ENCODE measurements at regions not wholly inside any gene's neighbourhood (a gene's known extent, or its start where the extent isn't known, plus 50 kb on each side); places are given as distances from the start of the nearest gene placed in this dataset.

DNA sequence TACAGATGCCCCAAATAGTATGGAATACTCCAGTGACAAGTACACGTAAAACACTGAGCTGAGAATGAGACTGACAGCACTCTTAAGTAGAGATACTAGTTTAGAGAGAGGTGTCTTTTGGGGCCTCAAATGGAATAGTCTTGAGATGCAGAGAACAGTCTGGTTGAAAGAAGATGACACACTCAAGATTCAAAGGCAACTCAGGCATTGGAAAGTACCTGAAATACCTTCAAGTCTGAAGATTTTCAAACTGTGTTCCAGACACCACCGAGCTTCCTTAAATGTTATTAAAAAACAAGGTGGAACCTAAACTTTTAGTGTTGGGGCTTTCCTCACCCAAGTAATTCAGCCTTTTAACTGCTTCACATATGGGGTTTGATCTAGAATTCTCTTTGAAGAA is 437.7 kb downstream of the OMA1 start:
- H3K27ac ChIP-seq (ENCODE audit: low read depth, low read length): no peak overlapping the region
- no peak overlapping the region for H3K4me2 ChIP-seq (ENCODE audit: low read length)
- H3K4me3 ChIP-seq (ENCODE audit: insufficient read depth, low read depth, low read length): no peak overlapping the region
- no peaks in the 10 kb centered on the region for H3K36me3 ChIP-seq (ENCODE audit: insufficient read depth, low read length)
- no peak overlapping the region for H3K9ac ChIP-seq (ENCODE audit: low read length)
- H2AFZ ChIP-seq (ENCODE audit: low read depth, low read length): no peak overlapping the region
- no peak for FAIRE-seq
- no peaks in the 10 kb centered on the region for H3K79me2 ChIP-seq (ENCODE audit: insufficient read depth, low read length)
- no peak for DNase-seq (ENCODE audit: low read depth)
- TF ChIP-seq EZH2 (IDR thresholded peaks at IDR 0.05; ENCODE audit: insufficient read depth, low read length): no peak
- H3K27ac Mint-ChIP-seq (ENCODE audit: unreplicated experiment): no peak overlapping the region
- H3K36me3 Mint-ChIP-seq (ENCODE audit: low read depth, unreplicated experiment): no peaks in the 10 kb centered on the region
- H3K4me3 Mint-ChIP-seq (ENCODE audit: unreplicated experiment): no peak overlapping the region
- peaks cover 2% of the 10 kb centered on the region for H3K27me3 Mint-ChIP-seq (ENCODE audit: low read depth, unreplicated experiment)
- H3K4me1 Mint-ChIP-seq (ENCODE audit: low read depth, unreplicated experiment): no peaks in the 10 kb centered on the region
- H4K20me1 ChIP-seq (ENCODE audit: insufficient read depth, low read length): no peaks in the 10 kb centered on the region
- no peaks in the 10 kb centered on the region for H3K9me3 ChIP-seq (ENCODE audit: insufficient read depth, low read depth, low read length)
- H3K9me3 Mint-ChIP-seq (ENCODE audit: unreplicated experiment): peaks cover 1% of the 10 kb centered on the region
- H3K27me3 ChIP-seq (ENCODE audit: insufficient read depth, low read length): no peaks in the 10 kb centered on the region
- no peaks in the 10 kb centered on the region for H3K4me1 ChIP-seq (ENCODE audit: insufficient read depth, low read length)

DNA sequence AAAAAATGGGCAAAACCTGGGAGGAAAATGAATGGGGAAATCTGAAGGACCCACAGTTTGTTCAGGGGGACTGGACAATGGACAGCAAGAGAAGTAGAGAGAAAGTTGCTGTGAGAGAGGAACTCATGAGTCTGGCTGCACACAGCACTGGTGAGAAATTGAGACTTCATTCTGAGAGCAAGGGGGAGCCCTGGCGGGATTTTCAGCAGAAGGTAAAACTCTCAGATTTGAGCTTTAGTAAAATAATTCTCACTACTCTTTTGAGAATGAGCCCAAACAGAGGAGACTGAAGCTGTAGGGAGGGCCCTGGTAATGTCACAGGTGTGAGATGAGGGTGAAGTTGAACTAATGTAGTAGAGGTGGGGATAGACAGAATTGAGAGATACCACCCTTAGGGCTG is 438.6 kb downstream of the OMA1 start:
- H3K4me1 Mint-ChIP-seq (ENCODE audit: low read depth, unreplicated experiment): no peaks in the 10 kb centered on the region
- H3K9me3 ChIP-seq (ENCODE audit: insufficient read depth, low read depth, low read length): no peaks in the 10 kb centered on the region
- H3K4me2 ChIP-seq (ENCODE audit: low read length): no peak overlapping the region
- H3K27me3 ChIP-seq (ENCODE audit: insufficient read depth, low read length): no peaks in the 10 kb centered on the region
- TF ChIP-seq, protein P1, sequence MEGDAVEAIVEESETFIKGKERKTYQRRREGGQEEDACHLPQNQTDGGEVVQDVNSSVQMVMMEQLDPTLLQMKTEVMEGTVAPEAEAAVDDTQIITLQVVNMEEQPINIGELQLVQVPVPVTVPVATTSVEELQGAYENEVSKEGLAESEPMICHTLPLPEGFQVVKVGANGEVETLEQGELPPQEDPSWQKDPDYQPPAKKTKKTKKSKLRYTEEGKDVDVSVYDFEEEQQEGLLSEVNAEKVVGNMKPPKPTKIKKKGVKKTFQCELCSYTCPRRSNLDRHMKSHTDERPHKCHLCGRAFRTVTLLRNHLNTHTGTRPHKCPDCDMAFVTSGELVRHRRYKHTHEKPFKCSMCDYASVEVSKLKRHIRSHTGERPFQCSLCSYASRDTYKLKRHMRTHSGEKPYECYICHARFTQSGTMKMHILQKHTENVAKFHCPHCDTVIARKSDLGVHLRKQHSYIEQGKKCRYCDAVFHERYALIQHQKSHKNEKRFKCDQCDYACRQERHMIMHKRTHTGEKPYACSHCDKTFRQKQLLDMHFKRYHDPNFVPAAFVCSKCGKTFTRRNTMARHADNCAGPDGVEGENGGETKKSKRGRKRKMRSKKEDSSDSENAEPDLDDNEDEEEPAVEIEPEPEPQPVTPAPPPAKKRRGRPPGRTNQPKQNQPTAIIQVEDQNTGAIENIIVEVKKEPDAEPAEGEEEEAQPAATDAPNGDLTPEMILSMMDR (IDR thresholded peaks at IDR 0.05; ENCODE audit: insufficient read depth, low read depth, low read length): no peak
- no peak for TF ChIP-seq EZH2 (IDR thresholded peaks at IDR 0.05; ENCODE audit: insufficient read depth, low read length)
- H3K9me3 Mint-ChIP-seq (ENCODE audit: unreplicated experiment): peaks cover 1% of the 10 kb centered on the region
- H3K27ac Mint-ChIP-seq (ENCODE audit: unreplicated experiment): no peak overlapping the region
- H3K36me3 ChIP-seq (ENCODE audit: insufficient read depth, low read length): no peaks in the 10 kb centered on the region
- H3K4me3 ChIP-seq (ENCODE audit: insufficient read depth, low read depth, low read length): no peak overlapping the region
- no peak overlapping the region for H3K4me3 Mint-ChIP-seq (ENCODE audit: unreplicated experiment)
- FAIRE-seq (no peak), DNase-seq (ENCODE audit: low read depth) (no peak)
- H2AFZ ChIP-seq (ENCODE audit: low read depth, low read length): no peak overlapping the region
- H3K9ac ChIP-seq (ENCODE audit: low read length): no peak overlapping the region
- H3K79me2 ChIP-seq (ENCODE audit: insufficient read depth, low read length): no peaks in the 10 kb centered on the region
- no peak overlapping the region for H3K27ac ChIP-seq (ENCODE audit: low read depth, low read length)
- no peaks in the 10 kb centered on the region for H4K20me1 ChIP-seq (ENCODE audit: insufficient read depth, low read length)
- no peaks in the 10 kb centered on the region for H3K36me3 Mint-ChIP-seq (ENCODE audit: low read depth, unreplicated experiment)
- H3K4me1 ChIP-seq (ENCODE audit: insufficient read depth, low read length): no peaks in the 10 kb centered on the region
- H3K27me3 Mint-ChIP-seq (ENCODE audit: low read depth, unreplicated experiment): peaks cover 2% of the 10 kb centered on the region

DNA sequence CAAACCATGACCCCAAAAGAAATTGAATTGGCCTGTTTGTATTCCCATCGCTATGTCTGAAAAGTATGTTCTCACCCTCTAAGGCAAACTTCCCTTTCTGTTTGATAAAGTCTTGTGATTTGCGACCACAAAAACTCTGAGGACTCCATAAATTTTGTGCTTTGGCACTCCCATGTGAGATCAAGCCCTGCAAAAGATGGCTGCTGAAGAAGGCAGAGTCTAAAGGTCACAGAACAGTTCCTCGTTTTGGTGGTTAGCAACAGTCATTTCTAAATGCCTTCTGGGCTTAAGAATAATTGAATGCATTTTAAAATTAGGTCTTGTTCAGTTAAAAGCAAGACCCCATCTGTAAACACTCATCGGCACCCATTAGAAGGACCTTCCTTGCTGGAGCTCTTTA is 441.6 kb downstream of the OMA1 start:
- H3K36me3 Mint-ChIP-seq (ENCODE audit: low read depth, unreplicated experiment): no peaks in the 10 kb centered on the region
- FAIRE-seq: no peak

More for the DNA sequence above, 441.6 kb downstream of the OMA1 start:
- Mint-ChIP-seq H3K4me3 (ENCODE audit: unreplicated experiment) (no peak overlapping the region), H3K9me3 (ENCODE audit: unreplicated experiment) (no peaks in the 10 kb centered on the region), H3K27me3 (ENCODE audit: low read depth, unreplicated experiment) (no peaks in the 10 kb centered on the region), H3K4me1 (ENCODE audit: low read depth, unreplicated experiment) (no peaks in the 10 kb centered on the region), H3K27ac (ENCODE audit: unreplicated experiment) (no peak overlapping the region)
- no peaks in the 10 kb centered on the region for H4K20me1 ChIP-seq (ENCODE audit: insufficient read depth, low read length)
- H3K27ac ChIP-seq (ENCODE audit: low read depth, low read length): no peak overlapping the region
- H3K27me3 ChIP-seq (ENCODE audit: insufficient read depth, low read length): no peaks in the 10 kb centered on the region
- H2AFZ ChIP-seq (ENCODE audit: low read depth, low read length): no peak overlapping the region
- TF ChIP-seq, protein P1 (IDR thresholded peaks at IDR 0.05; ENCODE audit: insufficient read depth, low read depth, low read length): no peak
- TF ChIP-seq EZH2 (IDR thresholded peaks at IDR 0.05; ENCODE audit: insufficient read depth, low read length): no peak
- H3K9me3 ChIP-seq (ENCODE audit: insufficient read depth, low read depth, low read length): no peaks in the 10 kb centered on the region
- no peaks in the 10 kb centered on the region for H3K36me3 ChIP-seq (ENCODE audit: insufficient read depth, low read length)
- H3K4me2 ChIP-seq (ENCODE audit: low read length): no peak overlapping the region
- no peak overlapping the region for H3K4me3 ChIP-seq (ENCODE audit: insufficient read depth, low read depth, low read length)
- no peaks in the 10 kb centered on the region for H3K4me1 ChIP-seq (ENCODE audit: insufficient read depth, low read length)
- H3K9ac ChIP-seq (ENCODE audit: low read length): no peak overlapping the region
- DNase-seq (ENCODE audit: low read depth): no peak
- H3K79me2 ChIP-seq (ENCODE audit: insufficient read depth, low read length): no peaks in the 10 kb centered on the region

All from astrocyte (in vitro differentiated cells and primary cell).